Osteocyte (in vitro differentiated cells): ENCODE measurements at regions not wholly inside any gene's neighbourhood (a gene's known extent, or its start where the extent isn't known, plus 50 kb on each side); places are given as distances from the start of the nearest gene placed in this dataset.

Experiments
- DNase-seq: peaks from one replicate; pipeline ENCODE4 v3.0.0; 2021; ENCODE audit warnings: mixed read lengths; ENCODE audit not compliant: unreplicated experiment; ENCODE audit errors: extremely low spot score
- H3K27ac Mint-ChIP-seq: one replicate; pipeline ENCODE4 v1.8.0; 2021; ENCODE audit warnings: mild to moderate bottlenecking, mixed read lengths; ENCODE audit not compliant: unreplicated experiment
- H3K27me3 Mint-ChIP-seq: one replicate; pipeline ENCODE4 v1.8.0; 2021; ENCODE audit warnings: mixed read lengths; ENCODE audit not compliant: unreplicated experiment
- H3K36me3 Mint-ChIP-seq: one replicate; pipeline ENCODE4 v1.8.0; 2021; ENCODE audit warnings: mixed read lengths; ENCODE audit not compliant: unreplicated experiment
- H3K4me1 Mint-ChIP-seq: one replicate; pipeline ENCODE4 v1.8.0; 2021; ENCODE audit warnings: mixed read lengths; ENCODE audit not compliant: unreplicated experiment
- H3K4me3 Mint-ChIP-seq: one replicate; pipeline ENCODE4 v1.8.0; 2021; ENCODE audit warnings: mild to moderate bottlenecking, moderate library complexity, mixed read lengths; ENCODE audit not compliant: unreplicated experiment
- H3K9me3 Mint-ChIP-seq: one replicate; pipeline ENCODE4 v1.8.0; 2021; ENCODE audit warnings: mixed read lengths; ENCODE audit not compliant: unreplicated experiment
- TF ChIP-seq, protein P1 (sequence below): fragments of 200-600 bp; sonication (generic); IDR thresholded peaks from 2 replicates; pipeline ENCODE4 v1.5.0; 2021; ENCODE audit warnings: antibody characterized with exemption, mild to moderate bottlenecking, moderate library complexity

DNA sequence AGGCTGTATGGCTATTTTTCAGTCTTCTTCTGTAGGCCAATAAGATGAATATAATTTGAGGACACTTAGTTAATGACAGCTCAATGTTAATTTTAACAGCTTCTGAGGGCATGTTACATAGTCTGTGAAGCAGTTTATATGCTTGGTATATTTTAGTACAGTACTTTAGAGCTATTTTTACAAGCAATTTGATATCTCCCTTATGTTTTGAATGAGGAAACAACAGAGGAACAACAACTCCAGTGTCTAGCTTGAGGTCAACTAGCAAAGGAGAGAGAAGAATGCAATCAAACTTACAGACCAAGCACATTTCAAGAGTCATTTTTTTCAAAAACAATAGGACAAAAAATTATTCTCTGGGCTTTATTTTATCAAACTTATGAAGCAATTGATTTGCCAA lies 469.1 kb upstream of the DCN start:
- H3K27ac Mint-ChIP-seq = no peak overlapping the region
- H3K27me3 Mint-ChIP-seq = no peaks in the 10 kb centered on the region
- TF ChIP-seq, protein P1, sequence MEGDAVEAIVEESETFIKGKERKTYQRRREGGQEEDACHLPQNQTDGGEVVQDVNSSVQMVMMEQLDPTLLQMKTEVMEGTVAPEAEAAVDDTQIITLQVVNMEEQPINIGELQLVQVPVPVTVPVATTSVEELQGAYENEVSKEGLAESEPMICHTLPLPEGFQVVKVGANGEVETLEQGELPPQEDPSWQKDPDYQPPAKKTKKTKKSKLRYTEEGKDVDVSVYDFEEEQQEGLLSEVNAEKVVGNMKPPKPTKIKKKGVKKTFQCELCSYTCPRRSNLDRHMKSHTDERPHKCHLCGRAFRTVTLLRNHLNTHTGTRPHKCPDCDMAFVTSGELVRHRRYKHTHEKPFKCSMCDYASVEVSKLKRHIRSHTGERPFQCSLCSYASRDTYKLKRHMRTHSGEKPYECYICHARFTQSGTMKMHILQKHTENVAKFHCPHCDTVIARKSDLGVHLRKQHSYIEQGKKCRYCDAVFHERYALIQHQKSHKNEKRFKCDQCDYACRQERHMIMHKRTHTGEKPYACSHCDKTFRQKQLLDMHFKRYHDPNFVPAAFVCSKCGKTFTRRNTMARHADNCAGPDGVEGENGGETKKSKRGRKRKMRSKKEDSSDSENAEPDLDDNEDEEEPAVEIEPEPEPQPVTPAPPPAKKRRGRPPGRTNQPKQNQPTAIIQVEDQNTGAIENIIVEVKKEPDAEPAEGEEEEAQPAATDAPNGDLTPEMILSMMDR = no peak
- H3K36me3 Mint-ChIP-seq = peaks cover 4% of the 10 kb centered on the region
- no peak for DNase-seq
- peaks cover 9% of the 10 kb centered on the region for H3K4me1 Mint-ChIP-seq
- no peak overlapping the region for H3K4me3 Mint-ChIP-seq
- peaks cover 3% of the 10 kb centered on the region for H3K9me3 Mint-ChIP-seq

DNA sequence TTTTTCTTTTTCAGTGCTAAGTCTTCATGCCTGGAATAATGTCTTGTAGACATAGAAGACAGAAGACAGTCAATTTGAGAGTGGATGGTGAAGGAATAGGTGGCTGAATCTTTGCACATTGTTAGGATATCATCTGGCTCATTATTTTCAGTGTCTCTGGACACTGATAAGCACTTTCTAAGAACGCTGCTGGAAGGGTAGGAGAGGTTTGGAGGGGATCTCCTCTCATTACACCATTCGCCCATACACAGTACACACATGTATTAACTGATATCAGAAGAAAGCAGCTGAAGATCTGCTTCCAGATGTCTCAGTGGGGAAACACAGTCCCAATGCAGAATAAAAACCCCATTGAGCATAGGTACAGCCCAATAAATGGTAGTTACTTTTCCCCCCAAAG lies 461.1 kb upstream of the DCN start:
- no peak overlapping the region for H3K27ac Mint-ChIP-seq
- no peaks in the 10 kb centered on the region for H3K36me3 Mint-ChIP-seq
- no peak overlapping the region for H3K4me3 Mint-ChIP-seq
- no peak for DNase-seq
- H3K27me3 Mint-ChIP-seq = no peaks in the 10 kb centered on the region
- TF ChIP-seq, protein P1 = no peak
- no peaks in the 10 kb centered on the region for H3K9me3 Mint-ChIP-seq
- H3K4me1 Mint-ChIP-seq = no peaks in the 10 kb centered on the region

GRCh38 chr12:91640021-91640420 lies 457.4 kb upstream of the DCN start:
- TF ChIP-seq, protein P1 = no peak
- Mint-ChIP-seq H3K9me3 (peaks cover 2% of the 10 kb centered on the region), H3K4me1 (no peaks in the 10 kb centered on the region), H3K4me3 (no peak overlapping the region), H3K27me3 (no peaks in the 10 kb centered on the region), H3K36me3 (no peaks in the 10 kb centered on the region), H3K27ac (no peak overlapping the region)
- DNase-seq = no peak

DNA sequence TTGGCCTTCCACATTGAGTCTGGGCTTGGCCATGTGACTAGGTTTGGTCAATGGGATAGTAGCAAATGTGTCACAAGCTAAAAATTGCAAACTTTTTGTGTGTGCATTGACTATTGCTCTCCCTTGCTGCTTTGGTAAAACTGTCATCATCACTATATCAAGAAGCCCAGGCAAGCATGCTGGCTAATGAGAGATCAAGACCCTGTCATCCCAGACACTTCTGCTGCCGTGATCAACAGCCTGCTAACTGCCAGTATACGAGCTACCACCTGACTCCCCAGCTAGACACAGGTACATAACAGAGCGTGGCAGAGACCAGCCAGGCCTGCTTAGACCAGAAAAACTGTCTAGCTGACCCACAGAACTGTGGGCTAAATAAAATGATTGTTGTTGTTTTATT lies 456.7 kb upstream of the DCN start:
- Mint-ChIP-seq H3K27me3 (no peaks in the 10 kb centered on the region), H3K27ac (no peak overlapping the region), H3K9me3 (peaks cover 7% of the 10 kb centered on the region), H3K4me3 (no peak overlapping the region), H3K36me3 (no peaks in the 10 kb centered on the region), H3K4me1 (no peaks in the 10 kb centered on the region)
- TF ChIP-seq, protein P1 = no peak
- DNase-seq = no peak

DNA sequence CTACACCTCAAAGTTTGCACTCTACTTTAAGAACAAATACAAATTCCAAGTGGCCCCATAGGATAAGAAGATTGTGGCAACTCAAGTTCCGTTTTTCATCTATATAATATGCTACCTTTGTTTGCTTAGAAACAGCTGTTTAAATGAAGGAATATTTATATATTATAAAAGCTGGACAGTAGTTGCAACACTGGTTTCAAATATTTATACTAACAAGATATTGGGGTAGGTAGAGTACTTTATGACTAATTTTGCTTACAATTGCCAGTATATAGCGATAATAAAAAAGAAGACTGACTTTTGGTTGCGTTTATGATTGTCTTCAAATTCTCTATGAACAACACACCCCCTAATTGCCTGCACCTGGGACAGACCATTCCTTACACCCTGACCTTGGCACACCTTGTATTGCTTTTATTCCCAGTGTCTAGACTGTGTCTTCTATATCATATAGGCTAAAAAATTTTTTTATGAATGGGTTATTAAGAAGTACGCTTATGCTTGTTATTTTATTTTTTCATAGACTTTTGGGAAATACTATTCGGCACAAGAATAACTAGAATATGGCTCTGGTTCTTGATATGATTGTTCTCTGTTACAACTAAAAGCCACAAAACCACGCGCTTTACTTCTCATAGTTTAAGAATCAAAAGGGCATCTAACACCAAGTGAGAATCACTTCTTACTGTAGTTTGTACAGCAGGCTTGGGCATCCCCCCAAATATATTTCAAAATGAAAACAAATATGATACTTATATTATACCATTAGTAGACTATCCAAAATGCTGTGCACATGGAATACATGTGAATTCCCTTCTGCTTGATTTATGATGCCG lies 455.4 kb upstream of the DCN start:
- H3K4me1 Mint-ChIP-seq = no peaks in the 10 kb centered on the region
- H3K27ac Mint-ChIP-seq = no peak overlapping the region
- DNase-seq = no peak
- TF ChIP-seq, protein P1 = no peak
- peaks cover 7% of the 10 kb centered on the region for H3K9me3 Mint-ChIP-seq
- no peaks in the 10 kb centered on the region for H3K27me3 Mint-ChIP-seq
- H3K4me3 Mint-ChIP-seq = no peak overlapping the region
- H3K36me3 Mint-ChIP-seq = no peaks in the 10 kb centered on the region
